ENCODE measurements at regions not wholly inside any gene's neighbourhood (a gene's known extent, or its start where the extent isn't known, plus 50 kb on each side); places are given as distances from the start of the nearest gene placed in this dataset.
"Not testable (repeated sequence)": the region's sequence is repeated elsewhere in the genome, so short reads cannot be mapped to it uniquely, and the experiment has no call there.

DNA sequence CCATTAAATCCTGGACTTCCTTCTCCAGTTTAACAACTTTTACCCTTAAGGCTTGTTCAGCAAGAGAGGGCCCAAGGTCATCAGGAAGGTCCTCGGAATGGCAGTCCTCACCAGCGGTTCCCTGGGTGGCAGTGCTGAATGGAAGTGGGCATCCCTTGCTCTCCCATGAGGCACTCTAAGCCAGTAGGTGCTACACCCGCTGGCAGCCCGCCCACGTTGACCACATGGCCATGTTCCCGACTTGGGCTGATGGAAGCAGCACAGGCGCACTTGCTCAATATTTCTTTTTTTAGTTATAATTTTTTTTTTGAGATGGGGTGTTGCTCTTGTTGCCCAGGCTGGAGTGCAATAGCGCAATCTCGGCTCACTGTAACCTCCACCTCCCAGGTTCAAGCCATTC lies 277.9 kb downstream of the ZC4H2 start:
- Histone ChIP-seq H3K79me2 (ENCODE audit: low read length) (no peaks in the 10 kb centered on the region), H3K9me2 (replicated peaks; ENCODE audit: insufficient read depth, low read length) (no peaks in the 10 kb centered on the region), H3K27me3 (replicated peaks; ENCODE audit: insufficient read depth, low read length) (no peaks in the 10 kb centered on the region), H3K4me2 (ENCODE audit: low read depth, low read length) (no peak overlapping the region), H3K36me3 (replicated peaks; ENCODE audit: insufficient read depth, low read length) (no peaks in the 10 kb centered on the region), H3K4me1 (ENCODE audit: low read length) (no peaks in the 10 kb centered on the region), H3K9ac (ENCODE audit: low read length) (no peak overlapping the region), H3K9me3 (replicated peaks; ENCODE audit: insufficient read depth, low read length) (no peaks in the 10 kb centered on the region), H2AFZ (ENCODE audit: low read length) (no peak overlapping the region), H4K20me1 (ENCODE audit: insufficient read depth, low read length) (no peaks in the 10 kb centered on the region), H3F3A (ENCODE audit: insufficient read depth, low read length) (no peaks in the 10 kb centered on the region), H3K4me3 (ENCODE audit: low read length) (no peak overlapping the region), H3K27ac (ENCODE audit: low read length) (no peak overlapping the region)
- DNase-seq = no peak
- TF ChIP-seq, protein P1, sequence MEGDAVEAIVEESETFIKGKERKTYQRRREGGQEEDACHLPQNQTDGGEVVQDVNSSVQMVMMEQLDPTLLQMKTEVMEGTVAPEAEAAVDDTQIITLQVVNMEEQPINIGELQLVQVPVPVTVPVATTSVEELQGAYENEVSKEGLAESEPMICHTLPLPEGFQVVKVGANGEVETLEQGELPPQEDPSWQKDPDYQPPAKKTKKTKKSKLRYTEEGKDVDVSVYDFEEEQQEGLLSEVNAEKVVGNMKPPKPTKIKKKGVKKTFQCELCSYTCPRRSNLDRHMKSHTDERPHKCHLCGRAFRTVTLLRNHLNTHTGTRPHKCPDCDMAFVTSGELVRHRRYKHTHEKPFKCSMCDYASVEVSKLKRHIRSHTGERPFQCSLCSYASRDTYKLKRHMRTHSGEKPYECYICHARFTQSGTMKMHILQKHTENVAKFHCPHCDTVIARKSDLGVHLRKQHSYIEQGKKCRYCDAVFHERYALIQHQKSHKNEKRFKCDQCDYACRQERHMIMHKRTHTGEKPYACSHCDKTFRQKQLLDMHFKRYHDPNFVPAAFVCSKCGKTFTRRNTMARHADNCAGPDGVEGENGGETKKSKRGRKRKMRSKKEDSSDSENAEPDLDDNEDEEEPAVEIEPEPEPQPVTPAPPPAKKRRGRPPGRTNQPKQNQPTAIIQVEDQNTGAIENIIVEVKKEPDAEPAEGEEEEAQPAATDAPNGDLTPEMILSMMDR (IDR thresholded peaks at IDR 0.05; ENCODE audit: low read length) = no peak
- TF ChIP-seq EZH2phosphoT487 (IDR thresholded peaks at IDR 0.05; ENCODE audit: low read length) = no peak
- TF ChIP-seq EZH2 (optimal IDR thresholded peaks at IDR 0.05; ENCODE audit: low read depth, low read length) = no peak

DNA sequence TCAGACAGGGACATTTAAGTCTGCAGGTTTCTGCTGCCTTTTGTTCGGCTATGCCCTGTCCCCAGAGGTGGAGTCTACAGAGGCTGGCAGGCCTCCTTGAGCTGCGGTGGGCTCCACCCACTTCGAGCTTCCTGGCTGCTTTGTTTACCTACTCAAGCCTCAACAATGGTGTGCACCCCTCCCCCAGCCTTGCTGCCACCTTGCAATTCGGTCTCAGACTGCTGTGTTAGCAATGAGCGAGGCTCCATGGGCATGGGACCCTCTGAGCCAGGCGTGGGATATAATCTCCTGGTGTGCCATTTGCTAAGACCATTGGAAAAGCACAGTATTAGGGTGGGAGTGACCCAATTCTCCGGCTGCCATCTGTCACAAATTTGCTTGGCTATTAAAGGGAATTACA lies 280.9 kb downstream of the ZC4H2 start:
- H3K4me3 ChIP-seq (ENCODE audit: low read length); DNase-seq; H3K27ac ChIP-seq (ENCODE audit: low read length); H3K27me3 ChIP-seq (replicated peaks; ENCODE audit: insufficient read depth, low read length); H3K9me2 ChIP-seq (replicated peaks; ENCODE audit: insufficient read depth, low read length); H3K36me3 ChIP-seq (replicated peaks; ENCODE audit: insufficient read depth, low read length); H4K20me1 ChIP-seq (ENCODE audit: insufficient read depth, low read length); H3K9me3 ChIP-seq (replicated peaks; ENCODE audit: insufficient read depth, low read length); H2AFZ ChIP-seq (ENCODE audit: low read length); H3K4me1 ChIP-seq (ENCODE audit: low read length); H3K79me2 ChIP-seq (ENCODE audit: low read length); H3F3A ChIP-seq (ENCODE audit: insufficient read depth, low read length); H3K9ac ChIP-seq (ENCODE audit: low read length); H3K4me2 ChIP-seq (ENCODE audit: low read depth, low read length): not testable (repeated sequence)

DNA sequence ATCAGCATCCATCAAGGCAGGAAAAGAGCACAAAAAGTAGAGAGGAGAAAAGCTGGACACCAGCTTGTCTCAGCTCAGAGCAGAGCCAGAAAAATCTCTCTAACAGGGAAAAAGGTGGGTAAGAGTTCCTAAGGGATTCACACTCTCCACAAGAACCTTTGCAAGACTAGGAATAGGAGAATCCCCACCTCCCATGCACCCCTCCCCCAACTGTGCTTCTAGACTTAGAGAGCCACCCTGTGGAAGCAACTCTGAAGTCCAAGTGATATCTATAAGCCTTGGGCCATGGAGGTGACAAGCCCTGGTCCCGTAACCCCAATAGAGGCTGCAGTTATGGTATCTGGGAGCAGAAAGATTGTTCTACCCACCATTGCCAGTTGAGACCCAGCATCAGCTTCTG lies 267.6 kb upstream of the MTMR8 start:
- H3K36me3 ChIP-seq (replicated peaks; ENCODE audit: insufficient read depth, low read length) = no peaks in the 10 kb centered on the region
- no peak overlapping the region for H3K4me3 ChIP-seq (ENCODE audit: low read length)
- H3K4me2 ChIP-seq (ENCODE audit: low read depth, low read length) = no peak overlapping the region
- H3F3A ChIP-seq (ENCODE audit: insufficient read depth, low read length) = no peaks in the 10 kb centered on the region
- TF ChIP-seq, protein P1 (IDR thresholded peaks at IDR 0.05; ENCODE audit: low read length) = no peak
- TF ChIP-seq EZH2phosphoT487 (IDR thresholded peaks at IDR 0.05; ENCODE audit: low read length) (no peak), EZH2 (optimal IDR thresholded peaks at IDR 0.05; ENCODE audit: low read depth, low read length) (no peak)
- no peaks in the 10 kb centered on the region for H3K4me1 ChIP-seq (ENCODE audit: low read length)
- no peak overlapping the region for H3K9ac ChIP-seq (ENCODE audit: low read length)
- H3K27ac ChIP-seq (ENCODE audit: low read length) = no peak overlapping the region
- H3K79me2 ChIP-seq (ENCODE audit: low read length) = no peaks in the 10 kb centered on the region
- H3K27me3 ChIP-seq (replicated peaks; ENCODE audit: insufficient read depth, low read length) = no peaks in the 10 kb centered on the region
- no peaks in the 10 kb centered on the region for H4K20me1 ChIP-seq (ENCODE audit: insufficient read depth, low read length)
- no peak overlapping the region for H2AFZ ChIP-seq (ENCODE audit: low read length)
- no peaks in the 10 kb centered on the region for H3K9me3 ChIP-seq (replicated peaks; ENCODE audit: insufficient read depth, low read length)
- no peaks in the 10 kb centered on the region for H3K9me2 ChIP-seq (replicated peaks; ENCODE audit: insufficient read depth, low read length)
- no peak for DNase-seq

DNA sequence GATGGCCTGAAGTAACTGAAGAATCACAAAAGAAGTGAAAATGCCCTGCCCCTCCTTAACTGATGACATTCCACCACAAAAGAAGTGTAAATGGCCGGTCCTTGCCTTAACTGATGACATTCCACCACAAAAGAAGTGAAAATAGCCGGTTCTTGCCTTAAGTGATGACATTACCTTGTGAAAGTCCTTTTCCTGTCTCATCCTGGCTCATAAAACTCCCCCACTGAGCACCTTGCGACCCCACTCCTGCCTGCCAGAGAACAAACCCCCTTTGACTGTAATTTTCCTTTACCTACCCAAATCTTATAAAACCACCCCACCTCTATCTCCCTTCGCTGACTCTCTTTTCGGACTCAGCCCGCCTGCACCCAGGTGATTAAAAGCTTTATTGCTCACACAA lies 262.0 kb upstream of the MTMR8 start:
- not testable (repeated sequence) for H3K27me3 ChIP-seq (replicated peaks; ENCODE audit: insufficient read depth, low read length); H3K9ac ChIP-seq (ENCODE audit: low read length); H3K4me3 ChIP-seq (ENCODE audit: low read length); H3K4me2 ChIP-seq (ENCODE audit: low read depth, low read length); H3K9me3 ChIP-seq (replicated peaks; ENCODE audit: insufficient read depth, low read length); H3F3A ChIP-seq (ENCODE audit: insufficient read depth, low read length); H3K4me1 ChIP-seq (ENCODE audit: low read length); H3K36me3 ChIP-seq (replicated peaks; ENCODE audit: insufficient read depth, low read length); H3K9me2 ChIP-seq (replicated peaks; ENCODE audit: insufficient read depth, low read length); DNase-seq; H4K20me1 ChIP-seq (ENCODE audit: insufficient read depth, low read length); H2AFZ ChIP-seq (ENCODE audit: low read length); H3K27ac ChIP-seq (ENCODE audit: low read length); H3K79me2 ChIP-seq (ENCODE audit: low read length)

Data from MM.1S (cell line).